ENCODE measurements at regions not wholly inside any gene's neighbourhood (a gene's known extent, or its start where the extent isn't known, plus 50 kb on each side); places are given as distances from the start of the nearest gene placed in this dataset.

DNA sequence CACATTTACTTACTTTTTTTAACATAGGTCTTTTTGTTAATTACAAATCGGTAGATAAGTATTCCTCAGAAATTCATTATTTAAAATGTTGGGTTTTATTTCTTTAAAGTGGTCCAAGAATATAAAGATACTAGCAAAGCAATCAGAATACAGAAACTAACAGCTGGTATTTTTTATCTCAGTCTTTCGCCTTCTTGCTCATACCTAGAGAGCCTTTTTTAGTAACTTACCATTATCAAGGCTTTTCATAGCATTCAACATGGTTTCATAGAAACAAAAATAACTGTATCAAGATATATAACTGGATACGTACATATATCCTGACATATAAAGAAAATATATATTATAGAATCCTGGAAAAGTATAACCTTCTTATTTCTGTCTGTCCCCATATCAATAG, 227.8 kb upstream of the MIR17HG start:
- TF ChIP-seq, protein P1, sequence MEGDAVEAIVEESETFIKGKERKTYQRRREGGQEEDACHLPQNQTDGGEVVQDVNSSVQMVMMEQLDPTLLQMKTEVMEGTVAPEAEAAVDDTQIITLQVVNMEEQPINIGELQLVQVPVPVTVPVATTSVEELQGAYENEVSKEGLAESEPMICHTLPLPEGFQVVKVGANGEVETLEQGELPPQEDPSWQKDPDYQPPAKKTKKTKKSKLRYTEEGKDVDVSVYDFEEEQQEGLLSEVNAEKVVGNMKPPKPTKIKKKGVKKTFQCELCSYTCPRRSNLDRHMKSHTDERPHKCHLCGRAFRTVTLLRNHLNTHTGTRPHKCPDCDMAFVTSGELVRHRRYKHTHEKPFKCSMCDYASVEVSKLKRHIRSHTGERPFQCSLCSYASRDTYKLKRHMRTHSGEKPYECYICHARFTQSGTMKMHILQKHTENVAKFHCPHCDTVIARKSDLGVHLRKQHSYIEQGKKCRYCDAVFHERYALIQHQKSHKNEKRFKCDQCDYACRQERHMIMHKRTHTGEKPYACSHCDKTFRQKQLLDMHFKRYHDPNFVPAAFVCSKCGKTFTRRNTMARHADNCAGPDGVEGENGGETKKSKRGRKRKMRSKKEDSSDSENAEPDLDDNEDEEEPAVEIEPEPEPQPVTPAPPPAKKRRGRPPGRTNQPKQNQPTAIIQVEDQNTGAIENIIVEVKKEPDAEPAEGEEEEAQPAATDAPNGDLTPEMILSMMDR (IDR thresholded peaks at IDR 0.05) = no peak
- TF ChIP-seq POLR2AphosphoS5 (IDR thresholded peaks at IDR 0.05) = no peak
- TF ChIP-seq POLR2A (IDR thresholded peaks at IDR 0.05) = no peak
- TF ChIP-seq EP300 (IDR thresholded peaks at IDR 0.05) = no peak

Data from sigmoid colon (tissue), 4 donors.